H9 (cell line): ENCODE measurements at regions not wholly inside any gene's neighbourhood (a gene's known extent, or its start where the extent isn't known, plus 50 kb on each side); places are given as distances from the start of the nearest gene placed in this dataset.

Experiments
- DNase-seq: peaks from one replicate; pipeline ENCODE4 v3.0.0-alpha.2; 2017
- H2AFZ ChIP-seq: one replicate; pipeline ENCODE4 v1.6.1; 2013; ENCODE audit warnings: mild to moderate bottlenecking, low read length, control low read depth, moderate library complexity
- H2AK5ac ChIP-seq: 2 replicates; pipeline ENCODE4 v1.6.1; 2013; ENCODE audit warnings: low read length, control low read depth, mixed read lengths; ENCODE audit not compliant: insufficient read length
- H2BK120ac ChIP-seq: one replicate; pipeline ENCODE4 v1.6.1; 2013; ENCODE audit warnings: low read depth, mild to moderate bottlenecking, low read length, control low read depth, inconsistent platforms; ENCODE audit not compliant: poor library complexity, severe bottlenecking
- H2BK12ac ChIP-seq: 2 replicates; pipeline ENCODE4 v1.6.1; 2013; ENCODE audit warnings: low read length, control low read depth, mixed read lengths, low read depth; ENCODE audit not compliant: insufficient read length
- H2BK15ac ChIP-seq: 2 replicates; pipeline ENCODE4 v1.6.1; 2013; ENCODE audit warnings: low read depth, low read length, control low read depth
- H2BK20ac ChIP-seq: one replicate; pipeline ENCODE4 v1.6.1; 2013; ENCODE audit warnings: low read depth, mild to moderate bottlenecking, low read length, control low read depth, inconsistent platforms; ENCODE audit not compliant: poor library complexity, severe bottlenecking
- H2BK5ac ChIP-seq: 2 replicates; pipeline ENCODE4 v1.6.1; 2013; ENCODE audit warnings: low read length, control low read depth, mixed read lengths; ENCODE audit not compliant: insufficient read length
- H3K14ac ChIP-seq: 2 replicates; pipeline ENCODE4 v1.6.1; 2013; ENCODE audit warnings: low read length, control low read depth; ENCODE audit not compliant: insufficient read depth
- H3K18ac ChIP-seq: 2 replicates; pipeline ENCODE4 v1.6.1; 2013; ENCODE audit warnings: low read depth, mild to moderate bottlenecking, mixed read lengths, low read length, control low read depth; ENCODE audit not compliant: insufficient read length
- H3K23ac ChIP-seq: 2 replicates; pipeline ENCODE4 v1.6.1; 2013; ENCODE audit warnings: low read length, control low read depth, mixed read lengths, low read depth; ENCODE audit not compliant: insufficient read length
- H3K23me2 ChIP-seq: 2 replicates; pipeline ENCODE4 v1.6.1; 2013; ENCODE audit warnings: low read depth, mild to moderate bottlenecking, mixed read lengths, low read length, control low read depth; ENCODE audit not compliant: insufficient read length, poor library complexity, severe bottlenecking
- H3K27ac ChIP-seq: 2 replicates; pipeline ENCODE4 v1.5.1; 2013; ENCODE audit warnings: low read length, control low read depth, mixed read lengths, low read depth; ENCODE audit not compliant: insufficient read length
- H3K27me3 ChIP-seq: 2 replicates; pipeline ENCODE4 v1.6.1; 2013; ENCODE audit warnings: low read length, control low read depth, inconsistent platforms; ENCODE audit not compliant: insufficient read depth
- H3K4ac ChIP-seq: 2 replicates; pipeline ENCODE4 v1.6.1; 2013; ENCODE audit warnings: low read depth, mild to moderate bottlenecking, control low read depth, inconsistent platforms, low read length, moderate library complexity
- H3K4me1 ChIP-seq: 2 replicates; pipeline ENCODE4 v1.6.1; 2013; ENCODE audit warnings: low read length, control low read depth, inconsistent platforms; ENCODE audit not compliant: insufficient read depth
- H3K4me2 ChIP-seq: 2 replicates; pipeline ENCODE4 v1.6.1; 2013; ENCODE audit warnings: low read length, control low read depth, mixed read lengths; ENCODE audit not compliant: insufficient read length, insufficient read depth
- H3K56ac ChIP-seq: 2 replicates; pipeline ENCODE4 v1.6.1; 2013; ENCODE audit warnings: low read depth, mild to moderate bottlenecking, mixed read lengths, low read length, control low read depth; ENCODE audit not compliant: insufficient read length
- H3K79me1 ChIP-seq: 2 replicates; pipeline ENCODE4 v1.6.1; 2013; ENCODE audit warnings: low read depth, mild to moderate bottlenecking, moderate library complexity, low read length, control low read depth, inconsistent platforms; ENCODE audit not compliant: insufficient read depth, poor library complexity, severe bottlenecking
- H3K79me2 ChIP-seq: 2 replicates; pipeline ENCODE4 v1.6.1; 2013; ENCODE audit warnings: low read length, control low read depth, inconsistent platforms; ENCODE audit not compliant: insufficient read depth
- H3K9ac ChIP-seq: 2 replicates; pipeline ENCODE4 v1.6.1; 2013; ENCODE audit warnings: low read length, control low read depth, mixed read lengths; ENCODE audit not compliant: insufficient read length; ENCODE audit errors: extremely low read depth
- H3K9me3 ChIP-seq: one replicate; pipeline ENCODE4 v1.6.1; 2013; ENCODE audit warnings: low read depth, low read length, inconsistent platforms; ENCODE audit not compliant: control insufficient read depth
- H3T11ph ChIP-seq: one replicate; pipeline ENCODE4 v1.6.1; 2013; ENCODE audit warnings: mild to moderate bottlenecking, low read length, control low read depth, inconsistent platforms
- H4K20me1 ChIP-seq: one replicate; pipeline ENCODE4 v1.6.1; 2013; ENCODE audit not compliant: control insufficient read depth, insufficient read length, insufficient read depth
- H4K5ac ChIP-seq: 2 replicates; pipeline ENCODE4 v1.6.1; 2013; ENCODE audit warnings: low read depth, mild to moderate bottlenecking, mixed read lengths, low read length, control low read depth; ENCODE audit not compliant: insufficient read length
- H4K8ac ChIP-seq: replicated peaks from 2 replicates; pipeline ENCODE4 v1.6.1; 2013; ENCODE audit warnings: low read length, control low read depth, mixed read lengths, low read depth; ENCODE audit not compliant: insufficient read length
- H4K91ac ChIP-seq: 2 replicates; pipeline ENCODE4 v1.6.1; 2013; ENCODE audit warnings: low read depth, mild to moderate bottlenecking, moderate library complexity, mixed read lengths, low read length, control low read depth; ENCODE audit not compliant: insufficient read length
- H3K27ac Mint-ChIP-seq, 3 experiments: 2 replicates in 2 of 3; 3 replicates in 1 of 3; pipeline ENCODE4 v1.8.0; 2020 to 2021; ENCODE audit warnings: mixed read lengths in 3 of 3, mild to moderate bottlenecking in 1 of 3, moderate library complexity in 1 of 3
- H3K27me3 Mint-ChIP-seq: 2 replicates; pipeline ENCODE4 v1.8.0; 2021; ENCODE audit warnings: low read depth, mild to moderate bottlenecking, moderate library complexity, mixed read lengths
- H3K36me3 Mint-ChIP-seq, 3 experiments: 2 replicates in 2 of 3; 3 replicates in 1 of 3; pipeline ENCODE4 v1.8.0; 2020 to 2021; ENCODE audit warnings: low read depth in 3 of 3, mixed read lengths in 3 of 3; ENCODE audit not compliant: insufficient read depth in 1 of 3
- H3K4me1 Mint-ChIP-seq, 2 experiments: 2 replicates each; pipeline ENCODE4 v1.8.0; 2020; ENCODE audit warnings: mixed read lengths in 2 of 2
- H3K4me3 Mint-ChIP-seq, 2 experiments: 2 replicates in 1 of 2; 3 replicates in 1 of 2; pipeline ENCODE4 v1.8.0; 2020 to 2021; ENCODE audit warnings: mild to moderate bottlenecking in 2 of 2, mixed read lengths in 2 of 2, moderate library complexity in 1 of 2
- H3K9me3 Mint-ChIP-seq, 2 experiments: 2 replicates in 1 of 2; 3 replicates in 1 of 2; pipeline ENCODE4 v1.8.0; 2020; ENCODE audit warnings: mild to moderate bottlenecking in 2 of 2, mixed read lengths in 2 of 2, moderate library complexity in 1 of 2
- CTCF ChIP-seq: fragments of 200-600 bp; sonication (generic); conservative IDR thresholded peaks from 3 replicates; pipeline ENCODE4 v1.8.0; 2021; ENCODE audit warnings: antibody characterized with exemption, mild to moderate bottlenecking
- WGBS: extraction: QIAGEN DNeasy Blood & Tissue Kit; methylation state at CpG from one replicate; pipeline ENCODE4 v1.1.7; 2013; ENCODE audit warnings: missing lambda C conversion rate, low lambda C conversion rate, mixed read lengths; ENCODE audit not compliant: insufficient read length; ENCODE audit errors: extremely low coverage; 5-methylcytosine and 5-hydroxymethylcytosine counted together

DNA sequence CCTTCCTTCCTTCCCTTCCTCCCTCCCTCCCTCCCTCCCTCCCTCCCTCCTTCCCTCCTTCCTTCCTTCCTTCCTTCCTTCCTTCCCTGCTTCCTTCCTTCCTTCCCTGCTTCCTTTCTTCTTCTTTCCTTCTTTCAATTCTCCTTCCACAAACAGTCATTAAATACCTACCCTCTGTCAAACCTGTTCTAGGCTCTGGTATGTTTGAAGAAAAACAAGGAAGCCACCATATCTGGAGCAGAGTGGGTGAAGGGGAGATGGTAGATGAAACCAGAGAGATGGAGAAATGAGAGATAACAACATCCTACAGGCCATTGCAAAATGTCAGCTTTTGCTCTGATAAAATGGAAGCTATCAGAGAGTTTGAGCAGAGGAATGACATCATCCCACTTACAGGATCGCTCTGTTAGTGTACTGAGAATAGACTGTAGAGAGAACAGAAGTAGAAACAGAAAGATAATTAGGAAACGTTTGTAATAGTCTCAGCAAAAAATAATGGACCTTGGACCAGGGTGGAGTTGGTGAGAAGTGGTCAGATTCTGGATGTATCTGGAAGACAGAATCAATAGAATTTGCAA lies 334.0 kb downstream of the STIM2 start:
- DNase-seq, result no peak
- Histone ChIP-seq H4K8ac (no peak overlapping the region), H2BK120ac (no peak overlapping the region), H3K23me2 (no peaks in the 10 kb centered on the region), H3K18ac (no peak overlapping the region), H2BK20ac (no peak overlapping the region), H3K27ac (no peak overlapping the region), H3K4me1 (no peaks in the 10 kb centered on the region), H3K23ac (no peak overlapping the region), H3K79me1 (no peaks in the 10 kb centered on the region), H3K9ac (no peak overlapping the region), H2BK5ac (no peak overlapping the region), H3K56ac (no peak overlapping the region), H4K91ac (no peak overlapping the region), H2AFZ (no peak overlapping the region), H3T11ph (no peak overlapping the region), H3K14ac (no peak overlapping the region), H3K79me2 (no peaks in the 10 kb centered on the region), H2BK15ac (no peak overlapping the region), H2BK12ac (no peak overlapping the region), H3K27me3 (no peaks in the 10 kb centered on the region), H3K4ac (no peak overlapping the region), H4K20me1 (no peaks in the 10 kb centered on the region), H2AK5ac (no peak overlapping the region), H3K4me2 (no peak overlapping the region), H4K5ac (no peak overlapping the region), H3K9me3 (no peaks in the 10 kb centered on the region)
- TF ChIP-seq CTCF, result no peak
- peaks cover 0 to 2% of the 10 kb centered on the region in 2 experiments; a peak in 1 of 4 replicates for H3K4me1 Mint-ChIP-seq
- no peak overlapping the region for H3K27ac Mint-ChIP-seq
- no CpG with 5 or more reads among the region's 2 CpGs for WGBS
- H3K27me3 Mint-ChIP-seq, result no peaks in the 10 kb centered on the region; the same call in 1 of the 2 replicates
- H3K4me3 Mint-ChIP-seq, result no peak overlapping the region
- no peaks in the 10 kb centered on the region for H3K9me3 Mint-ChIP-seq
- no peaks in the 10 kb centered on the region for H3K36me3 Mint-ChIP-seq
